H9 (cell line): ENCODE measurements at regions not wholly inside any gene's neighbourhood (a gene's known extent, or its start where the extent isn't known, plus 50 kb on each side); places are given as distances from the start of the nearest gene placed in this dataset.
"Not testable (repeated sequence)": the region's sequence is repeated elsewhere in the genome, so short reads cannot be mapped to it uniquely, and the experiment has no call there.

Experiments used
- DNase-seq: peaks from one replicate; pipeline ENCODE4 v3.0.0-alpha.2; 2017
- H2AFZ ChIP-seq: one replicate; pipeline ENCODE4 v1.6.1; 2013; ENCODE audit warnings: mild to moderate bottlenecking, low read length, control low read depth, moderate library complexity
- H2AK5ac ChIP-seq: 2 replicates; pipeline ENCODE4 v1.6.1; 2013; ENCODE audit warnings: low read length, control low read depth, mixed read lengths; ENCODE audit not compliant: insufficient read length
- H2BK120ac ChIP-seq: one replicate; pipeline ENCODE4 v1.6.1; 2013; ENCODE audit warnings: low read depth, mild to moderate bottlenecking, low read length, control low read depth, inconsistent platforms; ENCODE audit not compliant: poor library complexity, severe bottlenecking
- H2BK12ac ChIP-seq: 2 replicates; pipeline ENCODE4 v1.6.1; 2013; ENCODE audit warnings: low read length, control low read depth, mixed read lengths, low read depth; ENCODE audit not compliant: insufficient read length
- H2BK15ac ChIP-seq: 2 replicates; pipeline ENCODE4 v1.6.1; 2013; ENCODE audit warnings: low read depth, low read length, control low read depth
- H2BK20ac ChIP-seq: one replicate; pipeline ENCODE4 v1.6.1; 2013; ENCODE audit warnings: low read depth, mild to moderate bottlenecking, low read length, control low read depth, inconsistent platforms; ENCODE audit not compliant: poor library complexity, severe bottlenecking
- H2BK5ac ChIP-seq: 2 replicates; pipeline ENCODE4 v1.6.1; 2013; ENCODE audit warnings: low read length, control low read depth, mixed read lengths; ENCODE audit not compliant: insufficient read length
- H3K14ac ChIP-seq: 2 replicates; pipeline ENCODE4 v1.6.1; 2013; ENCODE audit warnings: low read length, control low read depth; ENCODE audit not compliant: insufficient read depth
- H3K18ac ChIP-seq: 2 replicates; pipeline ENCODE4 v1.6.1; 2013; ENCODE audit warnings: low read depth, mild to moderate bottlenecking, mixed read lengths, low read length, control low read depth; ENCODE audit not compliant: insufficient read length
- H3K23ac ChIP-seq: 2 replicates; pipeline ENCODE4 v1.6.1; 2013; ENCODE audit warnings: low read length, control low read depth, mixed read lengths, low read depth; ENCODE audit not compliant: insufficient read length
- H3K23me2 ChIP-seq: 2 replicates; pipeline ENCODE4 v1.6.1; 2013; ENCODE audit warnings: low read depth, mild to moderate bottlenecking, mixed read lengths, low read length, control low read depth; ENCODE audit not compliant: insufficient read length, poor library complexity, severe bottlenecking
- H3K27ac ChIP-seq: 2 replicates; pipeline ENCODE4 v1.5.1; 2013; ENCODE audit warnings: low read length, control low read depth, mixed read lengths, low read depth; ENCODE audit not compliant: insufficient read length
- H3K27me3 ChIP-seq: 2 replicates; pipeline ENCODE4 v1.6.1; 2013; ENCODE audit warnings: low read length, control low read depth, inconsistent platforms; ENCODE audit not compliant: insufficient read depth
- H3K4ac ChIP-seq: 2 replicates; pipeline ENCODE4 v1.6.1; 2013; ENCODE audit warnings: low read depth, mild to moderate bottlenecking, control low read depth, inconsistent platforms, low read length, moderate library complexity
- H3K4me1 ChIP-seq: 2 replicates; pipeline ENCODE4 v1.6.1; 2013; ENCODE audit warnings: low read length, control low read depth, inconsistent platforms; ENCODE audit not compliant: insufficient read depth
- H3K4me2 ChIP-seq: 2 replicates; pipeline ENCODE4 v1.6.1; 2013; ENCODE audit warnings: low read length, control low read depth, mixed read lengths; ENCODE audit not compliant: insufficient read length, insufficient read depth
- H3K56ac ChIP-seq: 2 replicates; pipeline ENCODE4 v1.6.1; 2013; ENCODE audit warnings: low read depth, mild to moderate bottlenecking, mixed read lengths, low read length, control low read depth; ENCODE audit not compliant: insufficient read length
- H3K79me1 ChIP-seq: 2 replicates; pipeline ENCODE4 v1.6.1; 2013; ENCODE audit warnings: low read depth, mild to moderate bottlenecking, moderate library complexity, low read length, control low read depth, inconsistent platforms; ENCODE audit not compliant: insufficient read depth, poor library complexity, severe bottlenecking
- H3K79me2 ChIP-seq: 2 replicates; pipeline ENCODE4 v1.6.1; 2013; ENCODE audit warnings: low read length, control low read depth, inconsistent platforms; ENCODE audit not compliant: insufficient read depth
- H3K9ac ChIP-seq: 2 replicates; pipeline ENCODE4 v1.6.1; 2013; ENCODE audit warnings: low read length, control low read depth, mixed read lengths; ENCODE audit not compliant: insufficient read length; ENCODE audit errors: extremely low read depth
- H3K9me3 ChIP-seq: one replicate; pipeline ENCODE4 v1.6.1; 2013; ENCODE audit warnings: low read depth, low read length, inconsistent platforms; ENCODE audit not compliant: control insufficient read depth
- H3T11ph ChIP-seq: one replicate; pipeline ENCODE4 v1.6.1; 2013; ENCODE audit warnings: mild to moderate bottlenecking, low read length, control low read depth, inconsistent platforms
- H4K20me1 ChIP-seq: one replicate; pipeline ENCODE4 v1.6.1; 2013; ENCODE audit not compliant: control insufficient read depth, insufficient read length, insufficient read depth
- H4K5ac ChIP-seq: 2 replicates; pipeline ENCODE4 v1.6.1; 2013; ENCODE audit warnings: low read depth, mild to moderate bottlenecking, mixed read lengths, low read length, control low read depth; ENCODE audit not compliant: insufficient read length
- H4K8ac ChIP-seq: replicated peaks from 2 replicates; pipeline ENCODE4 v1.6.1; 2013; ENCODE audit warnings: low read length, control low read depth, mixed read lengths, low read depth; ENCODE audit not compliant: insufficient read length
- H4K91ac ChIP-seq: 2 replicates; pipeline ENCODE4 v1.6.1; 2013; ENCODE audit warnings: low read depth, mild to moderate bottlenecking, moderate library complexity, mixed read lengths, low read length, control low read depth; ENCODE audit not compliant: insufficient read length
- H3K27ac Mint-ChIP-seq, 3 experiments: 2 replicates in 2 of 3; 3 replicates in 1 of 3; pipeline ENCODE4 v1.8.0; 2020 to 2021; ENCODE audit warnings: mixed read lengths in 3 of 3, mild to moderate bottlenecking in 1 of 3, moderate library complexity in 1 of 3
- H3K27me3 Mint-ChIP-seq: 2 replicates; pipeline ENCODE4 v1.8.0; 2021; ENCODE audit warnings: low read depth, mild to moderate bottlenecking, moderate library complexity, mixed read lengths
- H3K36me3 Mint-ChIP-seq, 3 experiments: 2 replicates in 2 of 3; 3 replicates in 1 of 3; pipeline ENCODE4 v1.8.0; 2020 to 2021; ENCODE audit warnings: low read depth in 3 of 3, mixed read lengths in 3 of 3; ENCODE audit not compliant: insufficient read depth in 1 of 3
- H3K4me1 Mint-ChIP-seq, 2 experiments: 2 replicates each; pipeline ENCODE4 v1.8.0; 2020; ENCODE audit warnings: mixed read lengths in 2 of 2
- H3K4me3 Mint-ChIP-seq, 2 experiments: 2 replicates in 1 of 2; 3 replicates in 1 of 2; pipeline ENCODE4 v1.8.0; 2020 to 2021; ENCODE audit warnings: mild to moderate bottlenecking in 2 of 2, mixed read lengths in 2 of 2, moderate library complexity in 1 of 2
- H3K9me3 Mint-ChIP-seq, 2 experiments: 2 replicates in 1 of 2; 3 replicates in 1 of 2; pipeline ENCODE4 v1.8.0; 2020; ENCODE audit warnings: mild to moderate bottlenecking in 2 of 2, mixed read lengths in 2 of 2, moderate library complexity in 1 of 2
- CTCF ChIP-seq: fragments of 200-600 bp; sonication (generic); conservative IDR thresholded peaks from 3 replicates; pipeline ENCODE4 v1.8.0; 2021; ENCODE audit warnings: antibody characterized with exemption, mild to moderate bottlenecking
- WGBS: extraction: QIAGEN DNeasy Blood & Tissue Kit; methylation state at CpG from one replicate; pipeline ENCODE4 v1.1.7; 2013; ENCODE audit warnings: missing lambda C conversion rate, low lambda C conversion rate, mixed read lengths; ENCODE audit not compliant: insufficient read length; ENCODE audit errors: extremely low coverage; 5-methylcytosine and 5-hydroxymethylcytosine counted together

- Histone ChIP-seq H4K8ac (no peak overlapping the region), H4K5ac (no peak overlapping the region), H2AK5ac (no peak overlapping the region), H3K79me2 (no peaks in the 10 kb centered on the region), H3K23ac (no peak overlapping the region), H3K4me1 (no peaks in the 10 kb centered on the region; the same call in 1 of the 2 replicates), H3K27me3 (no peaks in the 10 kb centered on the region), H2BK5ac (no peak overlapping the region), H3K56ac (no peak overlapping the region), H3K4ac (no peak overlapping the region), H4K91ac (no peak overlapping the region), H2BK15ac (no peak overlapping the region), H3K4me2 (no peak overlapping the region), H2BK12ac (no peak overlapping the region), H4K20me1 (no peaks in the 10 kb centered on the region), H2BK120ac (no peak overlapping the region), H2BK20ac (no peak overlapping the region), H3K9ac (no peak overlapping the region), H2AFZ (no peak overlapping the region), H3K79me1 (no peaks in the 10 kb centered on the region), H3T11ph (no peak overlapping the region), H3K14ac (no peak overlapping the region), H3K27ac (no peak overlapping the region), H3K23me2 (no peaks in the 10 kb centered on the region), H3K9me3 (no peaks in the 10 kb centered on the region), H3K18ac (no peak overlapping the region)
- H3K27ac Mint-ChIP-seq = no peak overlapping the region
- no peak overlapping the region for H3K4me3 Mint-ChIP-seq
- TF ChIP-seq CTCF = no peak
- H3K36me3 Mint-ChIP-seq = no peaks in the 10 kb centered on the region; a peak in 3 of 7 replicates
- H3K4me1 Mint-ChIP-seq = peaks cover 20 to 25% of the 10 kb centered on the region in 2 experiments
- WGBS = 100% methylated on average over 1 of the region's 1 CpG
- no peaks in the 10 kb centered on the region for H3K9me3 Mint-ChIP-seq
- H3K27me3 Mint-ChIP-seq = no peaks in the 10 kb centered on the region
- DNase-seq = no peak
Measured at GRCh38 chr3:165981318-165981717, 144.1 kb upstream of the BCHE start.

GRCh38 chr3:165960825-165961224 is 123.6 kb upstream of the BCHE start:
- H4K8ac ChIP-seq, H3K4me1 Mint-ChIP-seq, H3K9me3 Mint-ChIP-seq, H2BK5ac ChIP-seq, H3K79me1 ChIP-seq, H3K79me2 ChIP-seq, H3K4me1 ChIP-seq, H3K9ac ChIP-seq, H3K27me3 ChIP-seq, H3K14ac ChIP-seq, H3K23ac ChIP-seq, H3K4ac ChIP-seq, H2BK12ac ChIP-seq, H2BK15ac ChIP-seq, H3K27me3 Mint-ChIP-seq, H3K4me2 ChIP-seq, DNase-seq, H2AK5ac ChIP-seq, H3K18ac ChIP-seq, H2BK120ac ChIP-seq, H3T11ph ChIP-seq, H4K91ac ChIP-seq, H2AFZ ChIP-seq, H3K4me3 Mint-ChIP-seq, H3K9me3 ChIP-seq, H3K27ac ChIP-seq, H3K56ac ChIP-seq, H3K23me2 ChIP-seq, H3K36me3 Mint-ChIP-seq, H2BK20ac ChIP-seq, H4K5ac ChIP-seq, H3K27ac Mint-ChIP-seq, H4K20me1 ChIP-seq: not testable (repeated sequence)
- WGBS = no CpG with 5 or more reads among the region's 3 CpGs
